Prostate gland (tissue), 2 donors: ENCODE measurements at regions not wholly inside any gene's neighbourhood (a gene's known extent, or its start where the extent isn't known, plus 50 kb on each side); places are given as distances from the start of the nearest gene placed in this dataset.

Source experiments
- CTCF ChIP-seq, 4 experiments: fragments of 200-600 bp in 2 of 4; fragments of 450-650 bp in 2 of 4; sonication (generic) in 2 of 4; IDR thresholded peaks; 1 replicate in 3 of 4; 2 replicates in 1 of 4; pipeline ENCODE4 v1.5.1; 2016 to 2019; ENCODE audit warnings: antibody characterized with exemption in 4 of 4, mild to moderate bottlenecking in 2 of 4, moderate library complexity in 2 of 4
- POLR2A ChIP-seq: fragments of 450-650 bp; IDR thresholded peaks from one replicate; pipeline ENCODE4 v1.6.1; 2016; ENCODE audit warnings: antibody characterized with exemption, mild to moderate bottlenecking

DNA sequence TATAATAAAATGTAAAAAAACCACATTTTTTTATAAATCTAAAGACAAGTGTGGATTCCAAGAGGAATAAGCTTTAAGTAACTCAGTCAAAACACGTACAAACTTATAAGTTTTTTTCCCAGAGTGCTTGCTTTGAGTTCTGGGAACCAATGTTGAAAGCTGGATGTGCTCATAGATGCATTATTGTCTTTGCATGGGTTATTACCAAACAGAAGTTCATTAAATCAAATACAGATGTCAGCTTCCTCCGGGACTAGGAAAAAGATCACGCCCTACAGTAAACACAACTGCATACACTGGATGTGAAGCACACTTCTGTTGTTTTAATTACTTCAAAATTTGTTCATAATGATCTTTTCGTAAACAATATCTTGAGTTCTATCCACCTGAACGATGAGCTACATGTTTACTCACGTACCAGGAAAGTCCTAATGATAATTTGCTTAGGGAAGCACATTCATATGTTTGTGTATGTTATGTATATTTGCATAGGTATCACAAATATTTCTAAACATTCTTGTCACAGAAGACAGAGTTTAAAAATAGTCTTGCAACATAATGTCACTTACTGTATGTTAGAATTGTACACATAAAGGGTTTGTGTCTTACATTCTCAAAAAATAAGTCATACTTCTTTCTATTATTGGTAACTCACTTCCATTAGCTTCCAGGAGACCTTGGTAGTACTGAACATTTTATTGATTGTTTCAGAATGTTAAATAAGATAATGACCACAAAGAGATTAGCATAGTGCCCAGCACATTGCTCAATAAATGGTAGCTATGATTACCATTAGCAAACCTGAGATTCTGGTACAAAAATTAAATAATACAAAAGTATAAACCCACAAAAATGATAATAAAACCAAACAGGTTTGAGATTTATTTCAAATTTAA lies 427.4 kb downstream of the CETN3 start:
- no peak for TF ChIP-seq POLR2A
- TF ChIP-seq CTCF (IDR thresholded peaks at IDR 0.05): no peak
